Neural progenitor cell (in vitro differentiated cells): ENCODE measurements at regions not wholly inside any gene's neighbourhood (a gene's known extent, or its start where the extent isn't known, plus 50 kb on each side); places are given as distances from the start of the nearest gene placed in this dataset.

Experiments used
- CTCF ChIP-seq: fragments of 200-600 bp; sonication (generic); IDR thresholded peaks from 2 replicates; pipeline ENCODE4 v1.5.1; 2017; ENCODE audit warnings: antibody characterized with exemption, mild to moderate bottlenecking
- EZH2 ChIP-seq: fragments of 200-600 bp; sonication (generic); IDR thresholded peaks from 2 replicates; pipeline ENCODE4 v1.6.1; 2017; ENCODE audit warnings: antibody characterized with exemption, mild to moderate bottlenecking, moderate library complexity

DNA sequence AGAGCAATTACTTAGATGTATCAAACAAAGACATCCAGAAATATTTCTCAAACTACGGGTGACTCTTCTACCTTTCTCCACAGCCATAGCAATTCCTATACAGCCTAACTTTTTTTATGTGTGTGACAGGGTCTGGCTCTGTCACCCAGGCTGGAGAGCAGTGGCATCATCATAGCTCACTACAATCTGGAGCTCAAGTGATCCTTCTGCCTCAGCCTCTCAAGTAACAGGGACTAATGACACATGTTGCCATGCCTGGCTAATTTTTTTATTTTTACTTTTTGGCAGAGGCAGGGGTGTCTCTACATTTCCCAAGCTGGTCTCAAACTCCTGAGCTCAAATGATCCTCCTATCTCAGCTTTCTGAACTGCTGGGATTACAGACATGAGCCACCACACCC, 328.9 kb upstream of the NT5C1B start:
- TF ChIP-seq CTCF (no peak), EZH2 (no peak)
